ENCODE measurements at regions not wholly inside any gene's neighbourhood (a gene's known extent, or its start where the extent isn't known, plus 50 kb on each side); places are given as distances from the start of the nearest gene placed in this dataset.

- Mint-ChIP-seq H3K4me3 (no peak overlapping the region), H3K27ac (no peak overlapping the region), H3K27me3 (ENCODE audit: low read depth, poor library complexity) (no peaks in the 10 kb centered on the region), H3K4me1 (peaks cover 85% of the 10 kb centered on the region), H3K36me3 (ENCODE audit: low read depth) (no peaks in the 10 kb centered on the region), H3K9me3 (no peaks in the 10 kb centered on the region)
- DNase-seq, result no peak
- TF ChIP-seq CTCF (IDR thresholded peaks at IDR 0.05), result no peak
These were observed 440.5 kb downstream of the SHQ1 start for GRCh38 chr3:72407766-72408165.

- H3K9me3 Mint-ChIP-seq, result no peaks in the 10 kb centered on the region
- no peak for TF ChIP-seq CTCF (IDR thresholded peaks at IDR 0.05)
- no peak overlapping the region for H3K27ac Mint-ChIP-seq
- no peaks in the 10 kb centered on the region for H3K27me3 Mint-ChIP-seq (ENCODE audit: low read depth, poor library complexity)
- peaks cover 72% of the 10 kb centered on the region for H3K4me1 Mint-ChIP-seq
- no peak for DNase-seq
- H3K4me3 Mint-ChIP-seq, result no peak overlapping the region
- H3K36me3 Mint-ChIP-seq (ENCODE audit: low read depth), result no peaks in the 10 kb centered on the region
These were observed 442.2 kb downstream of the SHQ1 start for GRCh38 chr3:72405943-72406566.

- H3K36me3 Mint-ChIP-seq (ENCODE audit: low read depth), result peaks cover 5% of the 10 kb centered on the region
- H3K4me3 Mint-ChIP-seq, result no peak overlapping the region
- H3K27me3 Mint-ChIP-seq (ENCODE audit: low read depth, poor library complexity), result no peaks in the 10 kb centered on the region
- peaks cover 7% of the 10 kb centered on the region for H3K9me3 Mint-ChIP-seq
- H3K27ac Mint-ChIP-seq, result no peak overlapping the region
- H3K4me1 Mint-ChIP-seq, result peaks cover 26% of the 10 kb centered on the region
- DNase-seq, result no peak
- no peak for TF ChIP-seq CTCF (IDR thresholded peaks at IDR 0.05)
These were observed 447.2 kb downstream of the SHQ1 start for GRCh38 chr3:72401005-72401545.

GRCh38 chr3:72398781-72399180 is 449.5 kb downstream of the SHQ1 start:
- Mint-ChIP-seq H3K9me3 (peaks cover 17% of the 10 kb centered on the region), H3K27me3 (ENCODE audit: low read depth, poor library complexity) (no peaks in the 10 kb centered on the region), H3K4me3 (no peak overlapping the region), H3K36me3 (ENCODE audit: low read depth) (peaks cover 23% of the 10 kb centered on the region), H3K27ac (no peak overlapping the region), H3K4me1 (peaks cover 7% of the 10 kb centered on the region)
- no peak for DNase-seq
- no peak for TF ChIP-seq CTCF (IDR thresholded peaks at IDR 0.05)

- Mint-ChIP-seq H3K27ac (no peak overlapping the region), H3K36me3 (ENCODE audit: low read depth) (peaks cover 28% of the 10 kb centered on the region), H3K27me3 (ENCODE audit: low read depth, poor library complexity) (no peaks in the 10 kb centered on the region), H3K4me3 (no peak overlapping the region), H3K9me3 (peaks cover 17% of the 10 kb centered on the region), H3K4me1 (no peaks in the 10 kb centered on the region)
- no peak for DNase-seq
- no peak for TF ChIP-seq CTCF (IDR thresholded peaks at IDR 0.05)
These were observed 450.7 kb downstream of the SHQ1 start for GRCh38 chr3:72397586-72397985.

GRCh38 chr3:72396899-72397298 is 451.3 kb downstream of the SHQ1 start:
- Mint-ChIP-seq H3K27me3 (ENCODE audit: low read depth, poor library complexity) (no peaks in the 10 kb centered on the region), H3K36me3 (ENCODE audit: low read depth) (peaks cover 28% of the 10 kb centered on the region), H3K27ac (no peak overlapping the region)

More at GRCh38 chr3:72396899-72397298, 451.3 kb downstream of the SHQ1 start:
- peaks cover 17% of the 10 kb centered on the region for H3K9me3 Mint-ChIP-seq
- no peak overlapping the region for H3K4me3 Mint-ChIP-seq
- DNase-seq, result no peak
- no peaks in the 10 kb centered on the region for H3K4me1 Mint-ChIP-seq
- no peak for TF ChIP-seq CTCF (IDR thresholded peaks at IDR 0.05)
